DMS 273 treated with DMSO at 0.1 percent for 48 hours (cell line): ENCODE measurements at regions not wholly inside any gene's neighbourhood (a gene's known extent, or its start where the extent isn't known, plus 50 kb on each side); places are given as distances from the start of the nearest gene placed in this dataset.

Experiments used
- DNase-seq: peaks from one replicate; lab custom pipeline; 2025; lab: John Stamatoyannopoulos, UW

- DNase-seq = no peak
Observed at GRCh38 chr5:97405941-97406340, 222.9 kb upstream of the RIOK2 start.

DNA sequence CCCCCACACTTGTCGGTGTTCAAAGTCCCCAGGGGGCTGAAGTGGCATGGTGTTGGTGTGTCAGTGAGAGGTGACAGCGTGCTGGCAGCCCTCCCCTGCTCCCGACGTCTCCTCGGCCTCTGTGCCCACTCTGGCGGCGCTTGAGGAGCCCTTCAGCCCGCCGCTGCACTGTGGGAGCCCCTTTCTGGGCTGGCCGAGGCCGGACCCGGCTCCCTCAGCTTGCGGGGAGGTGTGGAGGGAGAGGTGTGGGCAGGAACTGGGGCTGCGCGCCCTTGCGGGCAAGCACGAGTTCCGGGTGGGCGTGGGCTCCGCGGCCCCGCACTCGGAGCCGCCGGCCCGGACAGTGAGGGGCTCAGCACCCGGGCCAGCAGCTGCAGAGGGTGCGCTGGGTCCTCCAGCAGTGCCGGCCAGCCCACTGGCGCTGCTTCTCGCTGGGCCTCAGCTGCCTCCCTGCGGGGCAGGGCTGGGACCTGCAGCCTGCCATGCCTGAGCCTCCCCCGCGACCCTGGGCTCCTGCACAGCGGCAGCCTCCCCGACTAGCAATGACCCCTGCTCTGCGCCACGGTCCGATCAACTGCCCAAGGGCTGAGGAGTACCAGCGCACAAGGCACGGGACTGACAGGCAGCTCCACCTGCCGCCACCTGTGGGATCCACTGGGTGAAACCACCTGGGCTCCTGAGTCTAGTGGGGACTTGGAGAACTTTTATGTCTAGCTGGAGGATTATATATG lies 224.1 kb upstream of the RIOK2 start:
- no peak for DNase-seq

- DNase-seq = no peak
Observed at GRCh38 chr5:97408331-97408730, 225.3 kb upstream of the RIOK2 start.

DNA sequence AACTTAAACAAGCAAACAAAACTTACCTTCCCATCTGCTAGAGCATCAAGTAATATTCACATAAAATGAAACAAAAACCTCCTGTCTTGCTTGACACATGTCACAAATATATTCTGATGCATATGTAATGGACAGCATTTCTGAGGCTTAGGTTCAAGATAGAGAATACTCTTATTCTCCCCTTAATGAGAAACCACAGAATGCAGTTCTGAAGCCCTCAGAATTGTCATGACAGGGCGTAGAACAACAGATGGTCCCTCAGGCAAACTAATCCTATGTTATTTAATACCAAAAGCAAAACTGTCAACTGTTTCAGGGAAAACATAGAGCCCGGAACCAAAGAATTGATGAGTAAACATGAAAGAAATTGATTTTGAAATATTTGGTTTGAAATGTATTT lies 229.9 kb upstream of the RIOK2 start:
- DNase-seq = peak; percentile 60

DNA sequence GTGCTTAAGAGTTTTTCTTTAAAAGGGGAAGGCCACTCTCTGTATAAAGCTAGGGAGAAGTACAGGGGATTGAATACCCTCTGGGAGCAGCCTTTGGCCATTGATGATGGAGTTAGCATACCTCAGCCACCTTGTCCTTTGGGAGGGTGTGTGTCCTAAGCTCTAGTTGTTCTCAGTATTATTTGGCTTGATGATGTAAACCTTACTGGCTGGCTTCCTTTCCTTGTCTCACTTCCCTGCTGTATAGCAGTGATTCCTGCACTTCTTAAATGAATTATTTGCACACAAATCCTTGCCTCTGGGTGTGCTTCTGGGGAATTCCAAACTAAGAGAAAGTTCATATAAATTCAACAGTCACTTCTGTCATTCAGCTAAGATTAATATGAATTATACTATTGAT lies 234.9 kb upstream of the RIOK2 start:
- no peak for DNase-seq

DNA sequence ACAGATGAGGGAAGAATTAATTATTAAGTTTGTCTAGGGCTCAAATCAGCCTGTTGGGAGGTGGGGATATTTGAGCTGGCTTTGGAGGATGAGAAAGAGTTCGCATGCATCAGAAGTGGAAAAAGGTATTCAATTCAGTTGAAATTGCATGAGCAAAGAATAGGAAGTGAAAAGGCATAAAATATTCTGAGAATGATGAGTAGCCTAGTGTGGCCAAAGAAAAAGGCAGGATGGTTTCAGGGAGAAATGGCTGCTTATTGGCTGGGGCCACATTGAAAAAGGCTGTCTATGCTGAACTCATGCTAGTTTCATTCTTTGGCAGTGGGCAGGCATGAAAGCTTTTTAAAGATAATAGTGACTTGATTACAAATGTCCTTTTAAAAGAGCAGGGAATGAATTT lies 235.4 kb upstream of the RIOK2 start:
- DNase-seq = no peak

DNA sequence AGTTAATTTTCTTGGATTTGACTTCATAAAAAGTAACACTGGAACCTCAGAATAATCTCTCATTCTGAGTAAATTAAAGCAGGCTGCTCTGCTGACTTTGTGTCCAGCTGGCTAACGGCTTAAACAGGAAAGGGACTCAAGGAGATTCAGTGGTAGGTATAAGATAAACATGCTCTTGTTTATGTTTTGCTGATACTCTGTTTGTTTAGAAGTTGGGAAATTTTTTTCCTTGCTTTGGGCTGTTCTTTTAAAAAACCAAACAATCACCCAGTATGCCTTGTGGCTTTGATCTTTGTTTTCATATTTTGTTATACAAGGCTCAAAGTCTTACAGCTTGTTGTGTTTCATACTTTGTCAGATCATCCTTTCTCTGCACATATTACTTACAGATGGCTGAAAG lies 237.6 kb upstream of the RIOK2 start:
- no peak for DNase-seq

- DNase-seq = no peak
Observed at GRCh38 chr5:97422678-97423077, 239.6 kb upstream of the RIOK2 start.

DNA sequence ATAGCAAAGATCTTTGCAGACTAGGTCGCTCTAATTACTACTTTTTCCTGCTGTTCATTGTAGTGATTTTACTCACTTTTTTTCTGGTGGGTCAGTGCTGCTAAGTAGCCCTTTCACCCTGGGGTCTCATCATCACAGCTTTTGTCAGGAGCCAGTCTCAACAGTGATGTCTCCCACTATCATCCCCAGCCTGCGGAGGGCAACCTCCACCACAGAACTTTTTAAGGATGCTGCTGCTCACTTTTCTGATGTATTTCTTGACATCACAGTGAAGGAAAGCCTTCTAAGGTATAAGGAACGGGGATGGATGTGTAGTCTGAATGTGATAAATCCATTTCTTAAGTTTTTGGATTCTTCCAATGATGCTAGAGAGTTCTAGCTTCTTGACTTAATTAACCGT lies 242.5 kb upstream of the RIOK2 start:
- no peak for DNase-seq

GRCh38 chr5:97427235-97427634 lies 244.2 kb upstream of the RIOK2 start:
- no peak for DNase-seq

- no peak for DNase-seq
Observed at GRCh38 chr5:97434021-97434420, 251.0 kb upstream of the RIOK2 start.

GRCh38 chr5:97436405-97436804 lies 253.4 kb upstream of the RIOK2 start:
- DNase-seq = no peak

DNA sequence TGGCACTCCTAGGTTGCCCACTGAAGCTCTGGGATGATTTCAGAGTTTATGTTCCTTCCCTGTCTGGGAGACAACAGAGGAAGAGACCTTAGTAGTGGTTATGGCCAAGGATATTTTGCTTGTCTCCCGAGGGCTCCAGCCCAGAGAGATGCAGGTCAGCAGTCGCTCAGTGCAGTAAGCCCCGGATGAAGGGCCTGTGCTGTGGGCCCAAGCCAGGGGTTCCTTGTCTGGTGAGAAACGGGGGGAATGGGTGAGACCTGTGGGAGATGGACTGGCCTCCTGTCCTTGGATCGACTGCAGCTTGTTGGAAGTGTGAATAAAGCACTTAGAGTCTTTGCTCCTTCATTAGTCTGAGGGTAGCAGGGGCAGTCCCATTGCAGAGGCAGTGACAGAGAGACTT lies 260.7 kb upstream of the RIOK2 start:
- no peak for DNase-seq

DNA sequence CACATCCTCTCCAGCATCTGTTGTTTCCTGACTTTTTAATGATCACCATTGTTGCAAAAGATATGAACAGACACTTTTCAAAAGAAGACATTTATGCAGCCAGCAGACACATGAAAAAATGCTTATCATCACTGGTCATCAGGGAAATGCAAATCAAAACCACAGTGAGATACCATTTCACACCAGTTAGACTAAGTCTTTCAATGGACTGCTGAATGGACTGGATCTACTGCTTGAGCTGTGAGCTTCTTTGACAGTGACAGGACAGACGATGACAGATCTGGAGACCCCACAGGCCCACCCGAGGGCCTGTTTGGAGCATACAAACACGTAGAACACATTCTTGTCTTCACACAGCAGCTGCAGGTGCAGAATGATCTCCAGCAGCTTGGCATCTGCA lies 266.1 kb upstream of the RIOK2 start:
- DNase-seq = no peak

DNA sequence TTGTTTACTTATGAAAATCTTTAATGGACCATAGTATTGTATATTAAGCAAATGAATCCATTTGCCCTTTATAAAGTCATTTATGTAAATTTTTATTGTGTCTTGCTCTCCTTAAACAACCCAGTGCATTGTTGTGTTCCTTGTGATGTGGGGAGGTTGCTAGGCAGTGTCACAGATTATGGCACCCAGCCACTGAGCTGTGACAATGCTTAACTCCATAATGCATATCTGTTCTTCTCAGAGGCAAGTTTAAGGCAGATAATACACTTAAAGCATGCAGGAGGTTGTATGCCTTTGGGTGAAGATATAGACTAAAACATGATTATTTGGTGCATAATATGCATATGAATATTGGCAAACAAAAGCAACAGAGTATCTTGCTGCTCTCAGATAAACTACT lies 269.6 kb upstream of the RIOK2 start:
- DNase-seq = no peak

DNA sequence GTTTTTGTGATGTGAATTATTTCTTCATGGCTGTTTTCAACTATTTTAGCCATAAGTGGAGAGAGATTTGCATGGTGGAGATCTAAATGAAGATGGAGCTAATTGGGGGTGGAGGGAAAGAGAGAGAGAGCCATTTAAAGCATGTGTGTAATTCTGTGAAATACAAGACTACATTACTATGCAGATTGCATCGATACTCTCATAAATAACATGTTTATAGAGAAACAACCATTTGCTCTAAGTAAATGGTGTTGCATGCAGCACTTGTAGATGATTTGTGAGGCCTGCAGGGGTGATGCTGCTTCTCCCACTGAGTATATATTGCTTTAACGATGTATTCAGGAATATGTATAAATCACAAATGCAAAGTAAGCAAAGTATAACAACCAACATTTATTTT lies 270.2 kb upstream of the RIOK2 start:
- DNase-seq = no peak

DNA sequence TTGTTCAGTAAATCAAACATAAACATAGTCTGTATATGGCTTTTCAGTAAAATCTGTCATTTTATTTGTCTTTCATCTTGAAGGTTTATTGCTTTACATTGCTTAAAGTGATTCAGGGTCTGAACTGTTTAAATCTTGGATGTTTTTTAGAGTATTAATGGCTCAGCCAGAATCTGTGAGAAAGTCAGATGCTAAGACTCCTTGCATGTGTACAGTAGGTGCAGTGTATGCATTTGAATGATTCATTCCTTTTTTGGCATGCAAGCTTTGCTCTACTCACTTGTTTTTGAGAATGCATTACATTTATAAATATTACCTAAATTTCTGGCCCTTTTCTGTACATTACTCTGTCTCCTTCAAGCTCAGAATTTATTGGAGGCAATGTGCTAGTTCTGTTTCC lies 271.0 kb upstream of the RIOK2 start:
- DNase-seq = no peak

GRCh38 chr5:97455996-97456395 lies 272.9 kb upstream of the RIOK2 start:
- no peak for DNase-seq

DNA sequence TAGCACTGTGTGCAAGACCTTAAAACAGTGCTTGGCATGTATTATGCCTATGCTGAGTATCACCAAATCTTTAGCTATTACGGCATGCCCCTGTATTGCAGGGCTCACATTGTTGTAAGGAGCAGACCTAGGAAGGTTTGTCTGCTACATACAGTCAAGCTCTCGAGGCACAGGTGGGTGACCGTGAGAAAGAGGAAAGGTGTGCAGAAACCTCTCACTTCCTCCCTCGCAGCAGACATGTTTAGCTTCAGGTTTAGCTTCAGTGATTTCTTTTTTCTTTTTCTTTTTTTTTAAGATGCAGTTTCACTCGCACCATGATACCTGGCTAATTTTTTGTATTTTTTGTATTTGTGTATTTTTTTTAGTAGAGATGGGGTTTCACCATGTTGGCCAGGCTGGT lies 275.8 kb upstream of the RIOK2 start:
- DNase-seq = no peak

DNA sequence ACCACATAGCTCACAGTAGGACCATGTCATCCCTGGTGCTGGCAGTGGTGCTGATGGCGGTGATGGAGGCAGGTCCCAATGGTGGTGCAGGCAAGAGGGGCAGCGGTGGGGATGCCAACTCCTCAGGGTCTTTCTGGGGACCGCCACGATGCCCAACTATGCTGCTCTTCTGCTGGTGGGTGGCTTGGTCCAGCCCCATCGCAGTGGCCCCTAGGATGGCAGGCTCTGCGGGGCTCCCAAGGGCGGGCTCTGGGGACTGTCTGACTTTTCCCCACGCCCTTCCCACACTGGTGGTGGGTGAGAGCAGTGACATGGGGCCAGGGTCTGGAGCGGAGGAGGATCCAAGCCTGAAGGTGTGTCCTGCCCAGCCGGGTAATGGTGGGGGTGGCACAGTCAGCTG lies 288.9 kb upstream of the RIOK2 start:
- DNase-seq = no peak

- no peak for DNase-seq
Observed at GRCh38 chr5:97475847-97476246, 292.8 kb upstream of the RIOK2 start.

DNA sequence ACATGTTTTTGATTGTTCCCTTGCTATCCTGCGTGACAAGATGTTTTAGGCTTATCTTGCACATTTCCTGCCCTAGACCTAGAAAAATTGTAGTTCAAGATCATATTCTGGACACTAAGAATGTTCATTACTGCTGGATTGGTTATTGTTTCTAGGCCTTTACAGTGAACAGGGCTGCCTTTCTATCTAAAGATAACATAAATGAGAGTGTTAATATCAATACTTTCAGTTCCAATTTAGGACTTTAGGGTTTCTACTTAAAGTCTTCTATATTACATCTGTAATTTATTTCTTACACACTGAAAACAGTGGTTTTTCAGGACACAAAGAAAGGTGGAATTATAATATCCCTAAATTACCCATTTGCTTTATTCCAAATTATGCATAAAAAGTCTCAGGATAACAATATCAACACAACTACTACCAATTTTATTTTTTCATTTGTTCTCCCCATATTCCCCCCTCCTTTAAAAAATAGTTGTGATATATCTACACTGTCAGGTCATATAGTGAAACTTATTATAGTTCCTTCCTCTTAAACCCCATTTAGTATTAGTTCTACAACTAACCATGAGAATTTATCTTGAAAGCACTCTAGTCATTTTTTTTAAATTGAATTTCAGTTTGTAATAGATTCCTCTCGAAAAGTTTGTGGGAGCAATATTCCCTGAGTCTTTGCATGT lies 293.9 kb upstream of the RIOK2 start:
- DNase-seq = no peak

DNA sequence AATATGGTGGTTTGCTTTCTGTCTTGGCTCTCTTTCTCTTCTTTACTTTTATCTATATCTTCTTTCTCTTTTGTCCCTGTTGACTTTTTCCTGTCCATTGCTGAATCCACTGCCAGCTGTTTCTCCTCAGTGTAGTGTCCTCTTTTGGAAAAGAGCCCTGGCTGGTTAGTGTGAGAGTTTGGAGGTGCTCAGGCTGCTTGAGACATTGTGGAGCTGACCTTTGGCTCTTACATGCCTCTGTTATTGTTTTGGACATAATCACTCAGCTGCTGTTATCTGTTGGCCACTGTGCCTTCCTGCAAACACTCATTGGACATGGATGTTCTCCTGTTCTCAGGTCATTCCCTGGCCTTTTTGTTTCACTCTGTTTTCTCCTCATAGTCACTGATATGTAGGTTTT lies 295.4 kb upstream of the RIOK2 start:
- no peak for DNase-seq

DNA sequence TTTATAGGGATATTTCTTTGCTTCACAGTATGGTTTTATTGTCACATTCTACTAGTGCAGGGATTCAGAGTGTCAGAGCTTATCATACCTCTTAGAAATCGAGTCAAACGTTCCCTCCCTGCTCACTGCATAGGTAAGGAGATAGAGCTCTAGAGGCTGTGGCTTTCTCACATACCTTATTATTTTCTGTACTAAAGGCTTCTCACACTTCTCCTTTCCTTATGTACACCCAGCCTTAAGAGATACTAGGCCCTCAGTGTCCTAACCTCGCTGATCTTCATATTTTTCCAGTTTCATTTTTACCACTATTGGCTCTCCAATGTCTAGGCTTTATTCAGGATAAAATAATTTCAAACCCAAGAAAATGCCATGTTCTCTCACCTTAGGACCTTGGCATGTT lies 297.3 kb upstream of the RIOK2 start:
- no peak for DNase-seq
